Retinal pigment epithelial cell (primary cell): ENCODE measurements at regions not wholly inside any gene's neighbourhood (a gene's known extent, or its start where the extent isn't known, plus 50 kb on each side); places are given as distances from the start of the nearest gene placed in this dataset.

Experiments used
- DNase-seq: peaks from one replicate; pipeline ENCODE4 v3.0.0-alpha.2; 2010; ENCODE audit warnings: low read depth
- H3K4me3 ChIP-seq: 2 replicates; pipeline ENCODE4 v1.5.1; 2011; ENCODE audit warnings: mild to moderate bottlenecking, low read length, control low read depth, moderate library complexity
- CTCF ChIP-seq: conservative IDR thresholded peaks from 2 replicates; pipeline ENCODE4 v1.5.1; 2011; ENCODE audit warnings: low read depth, low read length, control low read depth, inconsistent platforms

DNA sequence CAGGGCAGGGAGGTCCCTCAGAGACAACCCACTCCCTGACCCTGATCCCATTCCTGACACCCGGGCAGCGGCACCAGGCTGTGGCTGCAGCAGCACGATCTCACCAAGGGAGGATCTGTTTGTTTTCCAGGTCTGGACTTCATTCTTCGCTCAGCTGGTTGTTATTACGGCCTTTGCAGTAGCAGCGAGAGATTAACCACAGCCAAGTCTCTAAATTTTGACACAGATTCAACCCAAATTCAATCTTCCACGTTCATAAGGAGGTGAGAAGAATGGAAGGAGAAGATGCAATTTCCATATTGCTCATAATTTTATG, 91.1 kb upstream of the THBS2 start:
- H3K4me3 ChIP-seq = no peak overlapping the region
- DNase-seq = no peak
- TF ChIP-seq CTCF = no peak

- DNase-seq = no peak
- H3K4me3 ChIP-seq = no peak overlapping the region
- no peak for TF ChIP-seq CTCF
Observed at GRCh38 chr6:169343886-169344749, 90.5 kb upstream of the THBS2 start.

- no peak overlapping the region for H3K4me3 ChIP-seq
- no peak for DNase-seq
- TF ChIP-seq CTCF = no peak
Observed at GRCh38 chr6:169342710-169343109, 89.1 kb upstream of the THBS2 start.

- no peak for TF ChIP-seq CTCF
- H3K4me3 ChIP-seq = no peak overlapping the region
- DNase-seq = no peak
Observed at GRCh38 chr6:169341706-169342105, 88.1 kb upstream of the THBS2 start.

GRCh38 chr6:169341065-169341464, 87.4 kb upstream of the THBS2 start:
- no peak for DNase-seq
- no peak overlapping the region for H3K4me3 ChIP-seq

GRCh38 chr6:169340395-169340794, 86.7 kb upstream of the THBS2 start:
- DNase-seq = no peak
- H3K4me3 ChIP-seq = no peak overlapping the region
- TF ChIP-seq CTCF = no peak

More at GRCh38 chr6:169341065-169341464, 87.4 kb upstream of the THBS2 start:
- TF ChIP-seq CTCF = no peak

DNA sequence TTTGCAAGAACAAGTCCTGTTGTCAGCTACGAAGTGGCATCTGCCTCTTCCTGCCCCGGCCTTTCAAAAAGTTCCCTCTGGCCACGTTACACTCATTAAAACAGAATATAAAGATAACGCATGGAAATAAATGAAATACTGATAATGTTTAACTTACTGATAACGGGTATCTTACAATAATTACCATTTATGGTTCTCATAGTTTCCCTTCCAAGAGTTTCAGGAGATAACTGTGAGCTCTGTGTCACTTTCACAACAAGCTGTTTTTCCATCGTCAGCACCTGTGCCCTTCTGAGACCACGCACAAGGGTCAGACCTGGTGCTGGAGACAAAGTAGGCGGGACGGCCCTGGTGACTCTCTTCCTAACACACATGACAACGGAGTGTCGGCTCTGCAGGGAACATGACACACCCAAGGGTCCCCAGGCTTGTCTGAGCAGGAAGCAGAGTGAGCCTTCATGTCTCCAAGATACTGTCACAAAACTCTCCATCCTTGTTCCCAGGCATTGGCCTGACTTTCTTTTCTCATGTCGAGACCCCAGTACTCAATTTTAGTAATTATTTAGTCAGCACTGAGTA, 86.2 kb upstream of the THBS2 start:
- DNase-seq = no peak
- no peak overlapping the region for H3K4me3 ChIP-seq
- TF ChIP-seq CTCF = no peak
